D721Med (cell line): ENCODE measurements at regions not wholly inside any gene's neighbourhood (a gene's known extent, or its start where the extent isn't known, plus 50 kb on each side); places are given as distances from the start of the nearest gene placed in this dataset.

Source experiments
- DNase-seq: peaks from one replicate; pipeline ENCODE4 v3.0.0; 2011; ENCODE audit warnings: low spot score; ENCODE audit not compliant: insufficient read length
- FAIRE-seq: peaks from 2 replicates; lab custom pipeline; 2011; peaks lifted over from hg19 to GRCh38; lab: Jason Lieb, UNC
- TF ChIP-seq, protein P1 (sequence below): IDR thresholded peaks from 2 replicates; pipeline ENCODE4 v1.5.1; 2012; ENCODE audit warnings: mild to moderate bottlenecking, control low read depth; ENCODE audit not compliant: insufficient read depth; ENCODE audit errors: missing control alignments

DNA sequence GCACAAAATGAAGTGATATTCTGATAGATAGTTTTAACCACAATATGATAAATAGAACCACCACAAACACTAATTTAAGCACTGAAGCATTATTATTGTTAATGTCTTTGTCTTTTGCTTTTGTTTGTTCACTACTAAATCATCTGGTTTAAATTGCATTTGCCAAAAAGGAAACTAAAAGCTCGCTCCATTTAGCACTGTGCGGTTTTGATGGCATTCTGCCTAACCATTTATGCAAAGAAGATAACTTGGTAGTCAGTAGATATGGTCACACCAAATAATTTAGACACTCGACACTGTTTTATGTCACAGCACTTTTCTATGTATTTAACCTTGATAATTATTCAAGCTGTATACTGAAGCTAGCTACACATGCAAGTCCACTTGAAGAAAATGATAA is 849.8 kb upstream of the CDH6 start:
- no peak for DNase-seq
- TF ChIP-seq, protein P1, sequence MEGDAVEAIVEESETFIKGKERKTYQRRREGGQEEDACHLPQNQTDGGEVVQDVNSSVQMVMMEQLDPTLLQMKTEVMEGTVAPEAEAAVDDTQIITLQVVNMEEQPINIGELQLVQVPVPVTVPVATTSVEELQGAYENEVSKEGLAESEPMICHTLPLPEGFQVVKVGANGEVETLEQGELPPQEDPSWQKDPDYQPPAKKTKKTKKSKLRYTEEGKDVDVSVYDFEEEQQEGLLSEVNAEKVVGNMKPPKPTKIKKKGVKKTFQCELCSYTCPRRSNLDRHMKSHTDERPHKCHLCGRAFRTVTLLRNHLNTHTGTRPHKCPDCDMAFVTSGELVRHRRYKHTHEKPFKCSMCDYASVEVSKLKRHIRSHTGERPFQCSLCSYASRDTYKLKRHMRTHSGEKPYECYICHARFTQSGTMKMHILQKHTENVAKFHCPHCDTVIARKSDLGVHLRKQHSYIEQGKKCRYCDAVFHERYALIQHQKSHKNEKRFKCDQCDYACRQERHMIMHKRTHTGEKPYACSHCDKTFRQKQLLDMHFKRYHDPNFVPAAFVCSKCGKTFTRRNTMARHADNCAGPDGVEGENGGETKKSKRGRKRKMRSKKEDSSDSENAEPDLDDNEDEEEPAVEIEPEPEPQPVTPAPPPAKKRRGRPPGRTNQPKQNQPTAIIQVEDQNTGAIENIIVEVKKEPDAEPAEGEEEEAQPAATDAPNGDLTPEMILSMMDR: no peak
- FAIRE-seq: no peak

DNA sequence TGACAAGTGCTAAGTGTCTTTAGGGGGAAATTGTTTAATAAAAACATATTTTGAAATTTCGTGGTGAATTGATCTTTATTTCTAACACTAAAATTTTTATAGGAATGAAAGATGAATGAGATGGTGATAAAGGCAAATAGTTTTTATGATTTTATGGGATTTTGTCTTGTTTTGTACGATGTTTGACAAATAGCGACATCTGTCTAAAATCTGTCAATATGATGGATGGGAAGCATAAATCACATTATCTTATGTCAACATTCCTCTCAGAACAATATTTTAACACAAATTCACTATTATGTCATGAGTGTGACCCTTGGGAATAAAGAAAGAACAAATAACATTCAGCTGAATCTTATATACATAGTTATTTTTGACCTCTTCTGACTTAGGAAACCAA is 852.0 kb upstream of the CDH6 start:
- DNase-seq (no peak), FAIRE-seq (no peak)
- TF ChIP-seq, protein P1: no peak

DNA sequence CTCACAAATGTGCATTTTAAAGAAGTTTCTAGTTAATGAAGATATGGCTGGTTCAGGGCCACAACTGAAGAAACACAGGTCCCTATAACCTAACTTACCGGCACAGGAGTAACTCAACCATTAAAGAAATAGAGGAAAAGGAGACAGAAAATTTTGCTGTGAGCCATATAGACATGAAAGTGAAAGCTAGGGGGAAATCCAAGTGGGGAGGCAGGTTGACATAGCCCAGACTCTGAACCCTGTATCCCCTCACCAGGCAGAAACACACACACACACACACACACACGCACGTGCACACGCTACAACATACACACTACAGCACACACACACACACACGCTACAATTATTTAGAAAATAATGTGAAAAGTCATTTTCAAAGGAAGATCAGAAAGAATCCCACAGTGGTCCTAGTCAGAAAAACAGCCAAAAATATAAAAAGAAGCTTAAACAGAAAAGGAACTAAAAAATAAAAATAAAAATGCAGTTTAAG is 856.4 kb upstream of the CDH6 start:
- no peak for FAIRE-seq
- TF ChIP-seq, protein P1: no peak
- no peak for DNase-seq

DNA sequence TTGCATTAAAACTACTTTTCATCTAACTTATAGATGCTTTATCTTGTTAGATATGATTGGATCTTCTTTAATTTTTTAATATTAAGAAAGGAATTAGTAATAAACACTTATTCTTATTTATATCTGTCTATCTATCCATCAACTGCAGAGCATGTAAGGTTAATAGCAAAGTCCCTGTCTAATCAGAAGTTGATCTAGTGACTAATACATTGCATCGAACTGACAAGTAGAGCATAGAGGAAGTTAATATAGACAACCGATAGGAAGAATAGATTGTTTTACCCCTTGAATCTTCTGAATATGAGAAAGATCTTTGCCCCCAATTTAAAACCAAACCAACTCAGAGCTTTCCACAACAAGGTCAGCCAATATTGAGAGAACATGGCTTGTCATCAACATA is 862.0 kb upstream of the CDH6 start:
- DNase-seq (no peak), FAIRE-seq (no peak)
- TF ChIP-seq, protein P1: no peak

DNA sequence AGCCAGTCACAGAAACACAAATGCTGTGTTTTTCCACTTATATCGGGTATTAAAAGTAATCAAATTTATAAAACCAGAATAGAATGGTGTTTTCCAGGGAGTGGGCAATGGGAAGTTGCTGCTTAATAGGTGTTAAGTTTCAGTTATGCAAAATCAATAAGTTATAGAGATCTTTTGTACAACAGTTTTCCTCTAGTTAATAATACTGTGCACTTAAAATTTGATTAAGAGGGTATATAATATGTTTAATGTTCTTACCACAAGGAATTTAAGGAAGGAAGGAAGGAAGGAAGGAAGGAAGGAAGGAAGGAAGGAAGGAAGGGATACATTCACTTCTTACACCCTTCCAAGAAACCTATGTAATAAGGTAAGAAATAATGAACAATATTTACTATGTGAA is 867.7 kb upstream of the CDH6 start:
- FAIRE-seq (no peak), DNase-seq (no peak)
- TF ChIP-seq, protein P1: no peak

DNA sequence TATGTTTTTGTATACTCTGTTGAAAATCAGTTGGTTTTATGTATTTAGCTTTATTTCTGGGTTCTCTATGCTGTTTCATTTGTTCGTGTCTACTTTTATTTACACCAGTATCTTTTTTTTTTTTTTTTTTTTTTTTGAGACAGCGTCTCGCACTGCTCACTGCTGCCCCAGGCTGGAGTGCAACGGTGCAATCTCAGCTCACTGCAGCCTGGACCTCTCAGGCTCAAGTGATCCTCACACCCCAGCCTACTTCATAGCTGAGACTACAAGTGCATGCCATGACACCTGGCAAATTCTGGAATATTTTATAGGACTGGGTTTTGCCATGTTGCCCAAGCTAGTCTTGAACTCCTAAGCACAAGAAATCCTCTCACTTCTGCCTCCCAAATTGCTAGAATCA is 869.4 kb upstream of the CDH6 start:
- TF ChIP-seq, protein P1: no peak
- FAIRE-seq (no peak), DNase-seq (no peak)

DNA sequence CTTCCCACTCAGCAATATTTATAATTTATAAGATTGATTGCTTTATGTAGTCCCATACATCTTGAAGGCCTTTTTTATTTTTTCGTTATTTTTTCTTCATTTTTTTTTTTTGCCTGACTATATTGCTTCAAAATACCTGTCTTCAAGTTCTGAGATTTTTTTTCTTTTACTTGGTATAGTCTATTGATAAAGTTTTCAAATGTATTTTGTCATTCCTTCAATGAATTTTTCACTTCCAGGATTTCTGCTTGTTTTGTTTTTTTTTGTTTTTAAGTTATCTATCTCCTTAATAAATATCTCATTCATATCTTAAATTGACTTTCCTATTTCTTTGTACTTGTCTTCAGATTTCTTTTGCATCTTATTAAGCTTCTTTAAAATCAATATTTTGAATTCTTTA is 905.6 kb upstream of the CDH6 start:
- no peak for DNase-seq
- no peak for FAIRE-seq
- TF ChIP-seq, protein P1: no peak
